H1 (cell line): ENCODE measurements at regions not wholly inside any gene's neighbourhood (a gene's known extent, or its start where the extent isn't known, plus 50 kb on each side); places are given as distances from the start of the nearest gene placed in this dataset.

Source experiments
- CTCF ChIA-PET: fragments of 300-600 bp; sonication (Branson Sonifier 250); formaldehyde crosslinking; loops from one replicate; lab custom pipeline; 2021; ENCODE audit not compliant: partially characterized antibody; lab: Charles Lee
- POLR2A ChIA-PET: fragments of 300-600 bp; sonication (Branson Sonifier 250); formaldehyde crosslinking; loops from one replicate; lab custom pipeline; 2021; ENCODE audit warnings: inconsistent platforms; ENCODE audit not compliant: partially characterized antibody; lab: Charles Lee
- DNase-seq, 2 experiments: peaks; one replicate each; pipeline versions ENCODE4 v3.0.0 to v3.0.0-alpha.2; 2010 to 2022; ENCODE audit warnings: low spot score in 2 of 2, low read depth in 1 of 2, mixed read lengths in 1 of 2
- FAIRE-seq: peaks from 2 replicates; lab custom pipeline; 2011; peaks lifted over from hg19 to GRCh38; lab: Jason Lieb, UNC
- H2AFZ ChIP-seq: 2 replicates; pipeline ENCODE4 v1.8.1; 2012; ENCODE audit warnings: low read length, inconsistent platforms
- H2AK5ac ChIP-seq: 2 replicates; pipeline ENCODE4 v1.6.1; 2013; ENCODE audit warnings: low read depth, low read length
- H2BK120ac ChIP-seq: replicated peaks from 2 replicates; pipeline ENCODE3; 2013; ENCODE audit warnings: low read depth, low read length, inconsistent platforms
- H2BK12ac ChIP-seq: 2 replicates; pipeline ENCODE4 v1.6.1; 2013; ENCODE audit warnings: low read depth, low read length
- H2BK15ac ChIP-seq: 2 replicates; pipeline ENCODE4 v1.6.1; 2013; ENCODE audit warnings: low read length
- H2BK20ac ChIP-seq: 2 replicates; pipeline ENCODE4 v1.6.1; 2013; ENCODE audit warnings: low read length
- H2BK5ac ChIP-seq: 2 replicates; pipeline ENCODE4 v1.6.1; 2013; ENCODE audit warnings: low read depth, low read length
- H3K14ac ChIP-seq: 2 replicates; pipeline ENCODE4 v1.6.1; 2013; ENCODE audit warnings: inconsistent platforms; ENCODE audit not compliant: insufficient read length
- H3K18ac ChIP-seq: 2 replicates; pipeline ENCODE4 v1.6.1; 2013; ENCODE audit warnings: low read length; ENCODE audit errors: extremely low read depth
- H3K23ac ChIP-seq: 2 replicates; pipeline ENCODE4 v1.6.1; 2013; ENCODE audit warnings: inconsistent platforms; ENCODE audit not compliant: insufficient read length
- H3K23me2 ChIP-seq: 2 replicates; pipeline ENCODE4 v1.6.1; 2013; ENCODE audit warnings: low read depth, low read length
- H3K27ac ChIP-seq: 2 replicates; pipeline ENCODE4 v1.6.1; 2011; ENCODE audit warnings: low read depth, low read length, inconsistent platforms
- H3K27me3 ChIP-seq, 4 experiments: replicated peaks in 1 of 4; 1 replicate in 1 of 4; 2 replicates in 3 of 4; pipeline versions ENCODE4 v1.6.1 to v1.8.1; 2011 to 2013; ENCODE audit warnings: low read length in 3 of 4, mild to moderate bottlenecking in 3 of 4, inconsistent platforms in 2 of 4, mixed read lengths in 2 of 4, moderate library complexity in 1 of 4; ENCODE audit not compliant: control insufficient read depth in 3 of 4, insufficient read depth in 3 of 4; ENCODE audit errors: extremely low read depth in 1 of 4
- H3K36me3 ChIP-seq, 4 experiments: 2 replicates each; pipeline versions ENCODE4 v1.6.1 to v1.8.1; 2011 to 2013; ENCODE audit warnings: mild to moderate bottlenecking in 4 of 4, low read length in 3 of 4, moderate library complexity in 2 of 4, control low read depth in 1 of 4, inconsistent platforms in 1 of 4; ENCODE audit not compliant: insufficient read depth in 4 of 4, control insufficient read depth in 2 of 4
- H3K4ac ChIP-seq: replicated peaks from 2 replicates; pipeline ENCODE3; 2013; ENCODE audit warnings: low read length, low read depth, mixed read lengths, inconsistent platforms; ENCODE audit not compliant: insufficient read length
- H3K4me1 ChIP-seq, 4 experiments: replicated peaks in 1 of 4; 1 replicate in 1 of 4; 2 replicates in 3 of 4; pipeline versions ENCODE4 v1.6.1 to v1.8.1; 2011 to 2013; ENCODE audit warnings: low read length in 3 of 4, inconsistent platforms in 2 of 4, mixed read lengths in 1 of 4; ENCODE audit not compliant: insufficient read depth in 4 of 4, control insufficient read depth in 3 of 4
- H3K4me2 ChIP-seq, 2 experiments: 2 replicates each; pipeline versions ENCODE4 v1.6.1 to v1.8.1; 2011 to 2013; ENCODE audit warnings: low read depth in 2 of 2, low read length in 2 of 2, control low read depth in 1 of 2, inconsistent platforms in 1 of 2, mild to moderate bottlenecking in 1 of 2; ENCODE audit not compliant: insufficient read depth in 1 of 2
- H3K4me3 ChIP-seq, 4 experiments: fragments of 200-600, 300-600 bp in 1 of 4; sonication (generic), shearing (Covaris generic), sonication (Bioruptor Twin) in 1 of 4; 2 replicates each; pipeline versions ENCODE4 v1.5.1 to v1.8.1; 2011 to 2016; ENCODE audit warnings: low read length in 4 of 4, low read depth in 3 of 4, control low read depth in 2 of 4, inconsistent platforms in 2 of 4, mild to moderate bottlenecking in 2 of 4, mixed read lengths in 1 of 4, moderate library complexity in 1 of 4; ENCODE audit not compliant: insufficient read depth in 2 of 4; ENCODE audit errors: extremely low read depth in 1 of 4
- H3K56ac ChIP-seq: replicated peaks from 2 replicates; pipeline ENCODE3; 2013; ENCODE audit warnings: low read depth, mild to moderate bottlenecking, mixed read lengths, low read length, inconsistent platforms; ENCODE audit not compliant: insufficient read length
- H3K79me1 ChIP-seq: 2 replicates; pipeline ENCODE4 v1.6.1; 2013; ENCODE audit warnings: low read depth, low read length, control low read depth
- H3K79me2 ChIP-seq, 2 experiments: 2 replicates each; pipeline versions ENCODE4 v1.6.1 to v1.8.1; 2012 to 2013; ENCODE audit warnings: low read length in 2 of 2, mild to moderate bottlenecking in 2 of 2, inconsistent platforms in 1 of 2; ENCODE audit not compliant: insufficient read depth in 2 of 2, control insufficient read depth in 1 of 2
- H3K9ac ChIP-seq, 4 experiments: replicated peaks in 1 of 4; 1 replicate in 1 of 4; 2 replicates in 3 of 4; pipeline versions ENCODE4 v1.6.1 to v1.8.1; 2011 to 2013; ENCODE audit warnings: low read depth in 3 of 4, low read length in 3 of 4, control low read depth in 2 of 4, mild to moderate bottlenecking in 2 of 4, moderate library complexity in 2 of 4, inconsistent platforms in 1 of 4; ENCODE audit errors: extremely low read depth in 1 of 4
- H3K9me3 ChIP-seq, 2 experiments: 2 replicates each; pipeline versions ENCODE4 v1.6.1 to v1.8.1; 2012 to 2013; ENCODE audit warnings: mild to moderate bottlenecking in 2 of 2, moderate library complexity in 2 of 2, control low read depth in 1 of 2, inconsistent platforms in 1 of 2, low read depth in 1 of 2, low read length in 1 of 2, mixed read lengths in 1 of 2; ENCODE audit not compliant: insufficient read depth in 2 of 2
- H4K20me1 ChIP-seq, 2 experiments: replicated peaks in 1 of 2; 2 replicates each; pipeline versions ENCODE3 to v1.8.1; 2011 to 2013; ENCODE audit warnings: inconsistent platforms in 2 of 2, low read length in 2 of 2, mild to moderate bottlenecking in 1 of 2; ENCODE audit not compliant: insufficient read depth in 2 of 2, control insufficient read depth in 1 of 2
- H4K5ac ChIP-seq: 2 replicates; pipeline ENCODE4 v1.6.1; 2013; ENCODE audit warnings: low read length, low read depth, mixed read lengths, inconsistent platforms; ENCODE audit not compliant: insufficient read length
- H4K8ac ChIP-seq: 2 replicates; pipeline ENCODE4 v1.8.0; 2013; ENCODE audit warnings: mild to moderate bottlenecking, moderate library complexity, low read length, inconsistent platforms; ENCODE audit not compliant: insufficient read depth; ENCODE audit errors: extremely low read depth
- H4K91ac ChIP-seq: replicated peaks from 2 replicates; pipeline ENCODE3; 2013; ENCODE audit warnings: low read length, mixed read lengths, inconsistent platforms; ENCODE audit not compliant: insufficient read length
- CHD1 ChIP-seq: IDR thresholded peaks from 2 replicates; pipeline ENCODE4 v1.6.1; 2012; ENCODE audit warnings: low read depth, low read length, improper control_type of control experiment
- CHD2 ChIP-seq: IDR thresholded peaks from 2 replicates; pipeline ENCODE4 v1.6.1; 2012; ENCODE audit warnings: low read length, improper control_type of control experiment
- JUND ChIP-seq: IDR thresholded peaks from 2 replicates; pipeline ENCODE4 v1.6.1; 2011; ENCODE audit warnings: mild to moderate bottlenecking, improper control_type of control experiment, low read length
- KDM1A ChIP-seq: fragments of 200-600, 300-600 bp; sonication (generic); IDR thresholded peaks from 2 replicates; pipeline ENCODE4 v1.7.1; 2016; ENCODE audit warnings: mild to moderate bottlenecking, low read length, borderline replicate concordance
- RAD21 ChIP-seq, 2 experiments: IDR thresholded peaks in 1 of 2; conservative IDR thresholded peaks in 1 of 2; 2 replicates each; pipeline ENCODE4 v1.6.1; 2011; ENCODE audit warnings: low read depth in 2 of 2, low read length in 2 of 2, improper control_type of control experiment in 1 of 2, inconsistent platforms in 1 of 2, mild to moderate bottlenecking in 1 of 2, moderate library complexity in 1 of 2
- SAP30 ChIP-seq: fragments of 300-600 bp; sonication (generic); IDR thresholded peaks from 2 replicates; pipeline ENCODE4 v1.7.1; 2012; ENCODE audit warnings: low read length, moderate library complexity, mild to moderate bottlenecking, inconsistent platforms; ENCODE audit not compliant: insufficient read depth, insufficient replicate concordance
- SIRT6 ChIP-seq: IDR thresholded peaks from one replicate; pipeline ENCODE4 v1.7.1; 2012; ENCODE audit warnings: low read length, inconsistent platforms
- SP4 ChIP-seq: IDR thresholded peaks from 2 replicates; pipeline ENCODE4 v1.6.1; 2012; ENCODE audit warnings: low read length, inconsistent platforms
- TAF7 ChIP-seq: optimal IDR thresholded peaks from 2 replicates; pipeline ENCODE3; 2011; ENCODE audit warnings: low read depth, mild to moderate bottlenecking, inconsistent platforms, low read length, moderate library complexity, borderline replicate concordance
- TEAD4 ChIP-seq: IDR thresholded peaks from 2 replicates; pipeline ENCODE4 v1.6.1; 2012; ENCODE audit warnings: low read depth, low read length, inconsistent platforms, mixed read lengths
- WGBS, 2 experiments: shearing (Covaris generic) in 1 of 2; methylation state at CpG; one replicate each; pipeline versions ENCODE4 v1.1.6 to v1.1.7; 2013 to 2015; ENCODE audit warnings: low lambda C conversion rate in 2 of 2, mixed read lengths in 2 of 2, inconsistent platforms in 1 of 2, low coverage in 1 of 2, missing lambda C conversion rate in 1 of 2; ENCODE audit not compliant: insufficient replicate concordance in 2 of 2, insufficient coverage in 1 of 2, insufficient read length in 1 of 2; ENCODE audit errors: extremely low coverage in 1 of 2, missing lambda C conversion rate in 1 of 2; 5-methylcytosine and 5-hydroxymethylcytosine counted together
- TF ChIP-seq, protein P1 (sequence below): IDR thresholded peaks from 2 replicates; pipeline ENCODE4 v1.6.1; 2012; ENCODE audit warnings: inconsistent platforms

DNA sequence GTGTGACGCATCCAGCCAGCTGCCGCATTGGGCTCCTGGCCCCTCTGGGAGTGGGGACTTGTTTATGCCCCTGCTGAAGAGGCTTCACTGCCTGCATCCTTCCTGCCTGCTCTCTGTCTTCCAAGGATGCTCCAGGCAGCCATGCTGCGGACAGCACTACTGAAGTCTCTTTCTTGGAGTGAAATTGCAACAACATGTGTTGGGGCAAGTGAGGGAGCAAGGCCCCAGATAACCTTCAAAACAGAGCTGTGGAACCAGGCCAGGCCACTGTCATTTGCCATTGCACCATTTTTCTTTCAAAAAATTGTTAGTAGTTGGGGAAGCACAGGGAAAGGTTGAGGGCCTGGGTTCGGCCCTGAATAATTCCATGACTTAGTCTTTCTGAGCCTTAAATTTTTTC lies 169.6 kb upstream of the ADRA1B start:
- H3K9me3 ChIP-seq, result peaks cover 3 to 4% of the 10 kb centered on the region in 2 experiments; a peak in 1 of 4 replicates
- no peak overlapping the region for H4K8ac ChIP-seq
- no peak overlapping the region for H2AFZ ChIP-seq
- H2BK15ac ChIP-seq, result no peak overlapping the region
- TF ChIP-seq SAP30, result no peak
- no peak for TF ChIP-seq CHD1
- TF ChIP-seq JUND, result no peak
- TF ChIP-seq TAF7, result no peak
- TF ChIP-seq TEAD4, result no peak
- TF ChIP-seq, protein P1, sequence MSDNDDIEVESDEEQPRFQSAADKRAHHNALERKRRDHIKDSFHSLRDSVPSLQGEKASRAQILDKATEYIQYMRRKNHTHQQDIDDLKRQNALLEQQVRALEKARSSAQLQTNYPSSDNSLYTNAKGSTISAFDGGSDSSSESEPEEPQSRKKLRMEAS, result no peak
- TF ChIP-seq CHD2, result no peak
- TF ChIP-seq SP4, result no peak
- TF ChIP-seq SIRT6, result no peak
- no peak for TF ChIP-seq RAD21 (IDR thresholded peaks at IDR 0.05 in 1 of 2, conservative IDR thresholded peaks at IDR 0.05 in 1 of 2; ENCODE audit: low read depth in 2 of 2, low read length in 2 of 2)
- TF ChIP-seq KDM1A, result no peak
- no peaks in the 10 kb centered on the region for H4K20me1 ChIP-seq
- H3K23me2 ChIP-seq, result no peaks in the 10 kb centered on the region
- FAIRE-seq, result no peak
- H2BK120ac ChIP-seq, result no peak overlapping the region
- H3K4ac ChIP-seq, result no peak overlapping the region
- no peak overlapping the region for H3K23ac ChIP-seq
- no peak overlapping the region for H3K56ac ChIP-seq
- H3K9ac ChIP-seq, result no peak overlapping the region
- H3K14ac ChIP-seq, result no peak overlapping the region
- H2BK12ac ChIP-seq, result no peak overlapping the region
- WGBS, 2 experiments, result 93% methylated on average over 4 of the region's 4 CpGs; no CpG with 5 or more reads in 1 of the 2 experiments
- no peak overlapping the region for H2BK20ac ChIP-seq
- no peaks in the 10 kb centered on the region for H3K36me3 ChIP-seq
- H3K18ac ChIP-seq, result no peak overlapping the region
- POLR2A ChIA-PET, result no interaction called here
- no peak overlapping the region for H3K27ac ChIP-seq
- no peak overlapping the region for H2AK5ac ChIP-seq
- H2BK5ac ChIP-seq, result no peak overlapping the region; the same call in 1 of the 2 replicates
- H3K27me3 ChIP-seq, result no peaks in the 10 kb centered on the region
- no peaks in the 10 kb centered on the region for H3K79me2 ChIP-seq
- no peak overlapping the region for H3K4me3 ChIP-seq
- H4K5ac ChIP-seq, result no peak overlapping the region
- H3K79me1 ChIP-seq, result no peaks in the 10 kb centered on the region
- H3K4me1 ChIP-seq, result no peaks in the 10 kb centered on the region; a peak in 2 of 7 replicates
- no peak for DNase-seq
- CTCF ChIA-PET, result interaction anchor here (1.3 to 1.5 kb wide), 3 partner anchors 21 to 240 kb away, joined by 3 to 4 read pairs (median 3); no protein-coding TSS in a partner anchor
- H4K91ac ChIP-seq, result no peak overlapping the region
- H3K4me2 ChIP-seq, result no peak overlapping the region
